ENCODE measurements at regions not wholly inside any gene's neighbourhood (a gene's known extent, or its start where the extent isn't known, plus 50 kb on each side); places are given as distances from the start of the nearest gene placed in this dataset.

DNA sequence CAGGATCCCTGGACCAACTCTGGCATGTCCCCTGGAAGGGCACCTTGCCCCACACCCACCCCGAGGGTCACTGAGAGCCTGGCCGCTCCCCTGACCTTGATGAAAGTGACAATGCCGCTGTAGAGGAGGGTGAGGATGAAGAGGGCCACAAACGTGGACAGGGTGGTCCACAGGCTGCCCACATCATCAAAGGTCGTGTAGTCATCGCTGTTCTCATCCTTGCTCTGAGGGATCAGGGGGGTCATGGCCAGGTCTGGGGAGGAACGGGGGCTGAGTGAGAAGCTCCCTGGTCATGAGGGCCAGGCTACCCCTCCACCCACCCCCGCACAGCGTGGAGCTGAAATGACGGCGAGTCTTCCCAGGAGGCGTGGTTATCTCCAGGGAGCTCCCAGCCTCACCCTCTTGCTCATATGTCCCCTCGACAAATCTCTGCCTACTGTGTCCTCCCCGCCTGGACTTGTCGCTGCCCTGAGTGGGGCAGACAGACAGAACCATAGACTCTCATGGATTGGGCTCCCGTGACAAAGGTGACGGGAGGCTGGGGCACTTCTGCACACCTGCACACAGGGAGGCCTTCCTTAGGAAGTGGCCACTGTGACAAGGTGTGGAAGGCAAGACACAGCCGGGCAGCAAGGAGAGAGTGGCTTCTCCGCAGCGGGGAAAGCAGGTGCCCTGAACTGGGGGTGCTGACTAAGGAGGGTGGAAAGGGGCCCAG is 311.1 kb downstream of the TMEM121 start:
- Histone ChIP-seq H3K27ac (no peak overlapping the region), H3K36me3 (no peaks in the 10 kb centered on the region), H3K9me3 (no peaks in the 10 kb centered on the region), H3K4me1 (no peaks in the 10 kb centered on the region), H3K4me3 (no peak overlapping the region), H3K27me3 (no peaks in the 10 kb centered on the region)
- intact Hi-C loops (cut with DNase I) = no loop called here
- no peak for ATAC-seq
- FAIRE-seq = no peak
- 56 to 67% methylated on average over 20 of the region's 20 CpGs for WGBS, 2 donors
- DNase-seq = no peak
- TF ChIP-seq, protein P1, sequence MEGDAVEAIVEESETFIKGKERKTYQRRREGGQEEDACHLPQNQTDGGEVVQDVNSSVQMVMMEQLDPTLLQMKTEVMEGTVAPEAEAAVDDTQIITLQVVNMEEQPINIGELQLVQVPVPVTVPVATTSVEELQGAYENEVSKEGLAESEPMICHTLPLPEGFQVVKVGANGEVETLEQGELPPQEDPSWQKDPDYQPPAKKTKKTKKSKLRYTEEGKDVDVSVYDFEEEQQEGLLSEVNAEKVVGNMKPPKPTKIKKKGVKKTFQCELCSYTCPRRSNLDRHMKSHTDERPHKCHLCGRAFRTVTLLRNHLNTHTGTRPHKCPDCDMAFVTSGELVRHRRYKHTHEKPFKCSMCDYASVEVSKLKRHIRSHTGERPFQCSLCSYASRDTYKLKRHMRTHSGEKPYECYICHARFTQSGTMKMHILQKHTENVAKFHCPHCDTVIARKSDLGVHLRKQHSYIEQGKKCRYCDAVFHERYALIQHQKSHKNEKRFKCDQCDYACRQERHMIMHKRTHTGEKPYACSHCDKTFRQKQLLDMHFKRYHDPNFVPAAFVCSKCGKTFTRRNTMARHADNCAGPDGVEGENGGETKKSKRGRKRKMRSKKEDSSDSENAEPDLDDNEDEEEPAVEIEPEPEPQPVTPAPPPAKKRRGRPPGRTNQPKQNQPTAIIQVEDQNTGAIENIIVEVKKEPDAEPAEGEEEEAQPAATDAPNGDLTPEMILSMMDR (IDR thresholded peaks at IDR 0.05) = no peak

DNA sequence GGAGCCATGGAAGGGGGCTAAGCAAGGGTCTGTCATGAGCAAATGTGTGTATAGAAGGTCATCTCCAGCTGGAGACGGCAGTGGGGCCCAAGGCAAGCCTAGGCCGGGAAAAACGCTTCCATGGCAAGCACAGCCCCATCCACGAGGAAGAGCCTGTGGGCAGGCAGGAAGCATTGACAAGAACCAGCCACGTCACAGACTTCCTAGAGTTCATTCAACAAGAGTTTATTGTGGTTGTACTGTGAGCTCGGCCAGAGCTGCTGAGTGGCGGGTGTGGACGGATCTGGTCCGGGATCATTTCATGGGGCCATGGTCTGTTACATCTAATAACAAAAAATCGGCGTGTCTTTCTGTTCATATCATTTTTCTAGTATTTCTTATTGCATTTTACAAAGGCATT is 311.7 kb downstream of the TMEM121 start:
- H3K4me1 ChIP-seq = no peaks in the 10 kb centered on the region
- H3K27me3 ChIP-seq = no peaks in the 10 kb centered on the region
- no peaks in the 10 kb centered on the region for H3K36me3 ChIP-seq
- ATAC-seq (no peak), DNase-seq (no peak), FAIRE-seq (no peak)
- H3K27ac ChIP-seq = no peak overlapping the region
- TF ChIP-seq, protein P1 (IDR thresholded peaks at IDR 0.05) = no peak
- H3K4me3 ChIP-seq = no peak overlapping the region
- 62 to 71% methylated on average over 11 of the region's 11 CpGs for WGBS, 2 donors
- intact Hi-C loops (cut with DNase I) = no loop called here
- no peaks in the 10 kb centered on the region for H3K9me3 ChIP-seq

DNA sequence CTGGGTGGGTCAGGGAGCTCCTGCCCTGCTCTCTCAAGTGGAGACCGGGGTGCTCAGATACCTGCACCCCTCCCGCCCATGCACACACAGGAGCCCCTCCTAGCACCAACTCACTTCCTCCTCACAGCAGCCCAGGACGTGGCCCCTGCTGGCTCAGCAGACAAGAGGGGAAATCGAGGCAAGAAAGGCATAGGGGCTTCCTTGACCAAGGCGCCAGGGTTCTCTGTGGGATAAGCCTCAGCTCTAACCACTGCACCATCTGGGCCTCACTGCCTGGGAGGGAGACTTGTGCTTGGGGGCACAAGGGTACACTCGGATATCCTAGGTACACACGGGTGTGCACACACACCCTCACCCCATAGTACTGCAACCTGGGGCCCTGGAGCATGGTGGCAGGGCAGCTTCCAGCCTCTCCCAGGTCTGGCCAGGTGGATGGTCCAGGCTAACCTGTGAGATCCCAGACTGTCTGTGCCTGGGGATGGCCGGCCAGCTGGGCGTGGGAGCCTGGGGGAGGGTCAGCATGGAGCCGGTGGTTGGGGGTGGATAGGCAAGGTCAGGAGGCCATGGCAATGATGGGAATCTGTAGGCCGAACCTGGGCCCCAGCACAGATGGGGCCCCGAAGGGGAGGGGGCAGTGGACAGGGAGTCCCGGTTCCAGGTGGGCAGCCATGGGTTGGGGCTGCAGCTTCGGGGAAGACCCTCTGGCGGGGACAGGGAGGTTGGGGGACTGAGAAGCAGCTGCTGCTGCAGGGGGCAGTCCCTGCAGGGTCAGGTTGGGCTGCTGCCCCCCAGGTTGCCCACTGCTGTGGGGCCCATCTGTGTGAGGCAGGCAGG is 312.4 kb downstream of the TMEM121 start:
- intact Hi-C loops (cut with DNase I) = no loop called here
- TF ChIP-seq, protein P1 (IDR thresholded peaks at IDR 0.05) = no peak
- Histone ChIP-seq H3K9me3 (no peaks in the 10 kb centered on the region), H3K4me3 (no peak overlapping the region), H3K4me1 (no peaks in the 10 kb centered on the region), H3K27ac (no peak overlapping the region), H3K36me3 (no peaks in the 10 kb centered on the region), H3K27me3 (no peaks in the 10 kb centered on the region)
- 62 to 66% methylated on average over 12 to 15 of the region's 15 CpGs for WGBS, 2 donors
- ATAC-seq (no peak), FAIRE-seq (no peak), DNase-seq (peak in 1 of 6 donors; percentile 45)

GRCh38 chr14:105839425-105840265 is 313.3 kb downstream of the TMEM121 start:
- DNase-seq (peak in 1 of 6 donors; percentile 48), ATAC-seq (no peak), FAIRE-seq (no peak)
- TF ChIP-seq, protein P1 (IDR thresholded peaks at IDR 0.05) = no peak
- Histone ChIP-seq H3K9me3 (no peaks in the 10 kb centered on the region), H3K27ac (no peak overlapping the region), H3K4me1 (no peaks in the 10 kb centered on the region), H3K36me3 (no peaks in the 10 kb centered on the region), H3K27me3 (no peaks in the 10 kb centered on the region), H3K4me3 (no peak overlapping the region)
- intact Hi-C loops (cut with DNase I) = no loop called here
- WGBS, 2 donors = 67 to 73% methylated on average over 18 to 20 of the region's 20 CpGs
